ENCODE measurements at regions not wholly inside any gene's neighbourhood (a gene's known extent, or its start where the extent isn't known, plus 50 kb on each side); places are given as distances from the start of the nearest gene placed in this dataset.

GRCh38 chr22:26852176-26852575, 194.8 kb downstream of the MIAT start:
- DNase-seq (ENCODE audit: low spot score in 2 of 2, unreplicated experiment in 2 of 2), result no peak
- no peak overlapping the region for H3K4me3 Mint-ChIP-seq
- TF ChIP-seq CTCF (IDR thresholded peaks at IDR 0.05; ENCODE audit: unreplicated experiment), result no peak
- H3K4me1 Mint-ChIP-seq, result peaks cover 3% of the 10 kb centered on the region
- H3K27ac Mint-ChIP-seq, result no peak overlapping the region
- H3K9me3 Mint-ChIP-seq, result no peaks in the 10 kb centered on the region
- peaks cover 68% of the 10 kb centered on the region for H3K27me3 Mint-ChIP-seq (ENCODE audit: low read depth)
- no peaks in the 10 kb centered on the region for H3K36me3 Mint-ChIP-seq

GRCh38 chr22:26853071-26853470, 195.7 kb downstream of the MIAT start:
- no peak for DNase-seq (ENCODE audit: low spot score in 2 of 2, unreplicated experiment in 2 of 2)
- H3K27ac Mint-ChIP-seq, result no peak overlapping the region
- H3K36me3 Mint-ChIP-seq, result no peaks in the 10 kb centered on the region
- no peak for TF ChIP-seq CTCF (IDR thresholded peaks at IDR 0.05; ENCODE audit: unreplicated experiment)
- no peak overlapping the region for H3K4me3 Mint-ChIP-seq
- peaks cover 3% of the 10 kb centered on the region for H3K4me1 Mint-ChIP-seq
- no peaks in the 10 kb centered on the region for H3K9me3 Mint-ChIP-seq
- peaks cover 74% of the 10 kb centered on the region for H3K27me3 Mint-ChIP-seq (ENCODE audit: low read depth)

GRCh38 chr22:26853495-26853894, 196.1 kb downstream of the MIAT start:
- no peak for DNase-seq (ENCODE audit: low spot score in 2 of 2, unreplicated experiment in 2 of 2)
- Mint-ChIP-seq H3K27ac (no peak overlapping the region), H3K36me3 (no peaks in the 10 kb centered on the region), H3K4me1 (peaks cover 3% of the 10 kb centered on the region), H3K27me3 (ENCODE audit: low read depth) (peaks cover 76% of the 10 kb centered on the region), H3K4me3 (no peak overlapping the region), H3K9me3 (no peaks in the 10 kb centered on the region)
- no peak for TF ChIP-seq CTCF (IDR thresholded peaks at IDR 0.05; ENCODE audit: unreplicated experiment)

GRCh38 chr22:26857169-26857568, 199.8 kb downstream of the MIAT start:
- Mint-ChIP-seq H3K4me1 (peaks cover 2% of the 10 kb centered on the region), H3K36me3 (peaks cover 1% of the 10 kb centered on the region), H3K4me3 (no peak overlapping the region), H3K9me3 (peaks cover 4% of the 10 kb centered on the region), H3K27me3 (ENCODE audit: low read depth) (peaks cover 74% of the 10 kb centered on the region), H3K27ac (no peak overlapping the region)
- TF ChIP-seq CTCF (IDR thresholded peaks at IDR 0.05; ENCODE audit: unreplicated experiment), result no peak
- DNase-seq (ENCODE audit: low spot score in 2 of 2, unreplicated experiment in 2 of 2), result no peak

- DNase-seq (ENCODE audit: low spot score in 2 of 2, unreplicated experiment in 2 of 2), result no peak
- Mint-ChIP-seq H3K27ac (no peak overlapping the region), H3K9me3 (peaks cover 4% of the 10 kb centered on the region), H3K4me1 (peaks cover 8% of the 10 kb centered on the region), H3K27me3 (ENCODE audit: low read depth) (peaks cover 58% of the 10 kb centered on the region), H3K4me3 (no peak overlapping the region), H3K36me3 (peaks cover 1% of the 10 kb centered on the region)
- TF ChIP-seq CTCF (IDR thresholded peaks at IDR 0.05; ENCODE audit: unreplicated experiment), result no peak
Observed at GRCh38 chr22:26860301-26860700, 202.9 kb downstream of the MIAT start.

GRCh38 chr22:26865021-26865420, 207.6 kb downstream of the MIAT start:
- Mint-ChIP-seq H3K27me3 (ENCODE audit: low read depth) (peaks cover 32% of the 10 kb centered on the region), H3K4me3 (no peak overlapping the region), H3K9me3 (peaks cover 24% of the 10 kb centered on the region), H3K27ac (no peak overlapping the region), H3K36me3 (peaks cover 7% of the 10 kb centered on the region), H3K4me1 (peaks cover 8% of the 10 kb centered on the region)
- no peak for DNase-seq (ENCODE audit: low spot score in 2 of 2, unreplicated experiment in 2 of 2)
- no peak for TF ChIP-seq CTCF (IDR thresholded peaks at IDR 0.05; ENCODE audit: unreplicated experiment)
